RCC 7860 (cell line): ENCODE measurements at regions not wholly inside any gene's neighbourhood (a gene's known extent, or its start where the extent isn't known, plus 50 kb on each side); places are given as distances from the start of the nearest gene placed in this dataset.

Experiments used
- DNase-seq: peaks from one replicate; pipeline ENCODE4 v3.0.0-alpha.2; 2015; ENCODE audit warnings: low spot score
- FAIRE-seq: peaks from 2 replicates; lab custom pipeline; 2012; peaks lifted over from hg19 to GRCh38; lab: Jason Lieb, UNC

GRCh38 chr14:49994951-49995561 lies 102.2 kb downstream of the ARF6 start:
- FAIRE-seq, result no peak
- no peak for DNase-seq

GRCh38 chr14:49997991-49998390 lies 105.1 kb downstream of the ARF6 start:
- DNase-seq (no peak), FAIRE-seq (no peak)

- peak; percentile 45 for FAIRE-seq
- DNase-seq, result peak; percentile 83
Observed at GRCh38 chr14:49999146-49999761, 106.4 kb downstream of the ARF6 start.

- DNase-seq (peak; percentile 6), FAIRE-seq (no peak)
Observed at GRCh38 chr14:49999826-50000379, 107.0 kb downstream of the ARF6 start.

- peak; percentile 84 for DNase-seq
- peak; percentile 58 for FAIRE-seq
Observed at GRCh38 chr14:50000380-50001150, 107.7 kb downstream of the ARF6 start.

GRCh38 chr14:50001151-50001998 lies 108.5 kb downstream of the ARF6 start:
- DNase-seq (peak; percentile 79), FAIRE-seq (no peak)

- FAIRE-seq (no peak), DNase-seq (peak; percentile 77)
Observed at GRCh38 chr14:50001999-50002925, 109.4 kb downstream of the ARF6 start.

GRCh38 chr14:50002926-50003212 lies 110.0 kb downstream of the ARF6 start:
- DNase-seq (no peak), FAIRE-seq (no peak)

GRCh38 chr14:50003213-50004021 lies 110.5 kb downstream of the ARF6 start:
- FAIRE-seq (no peak), DNase-seq (peak; percentile 60)

- FAIRE-seq (no peak), DNase-seq (no peak)
Observed at GRCh38 chr14:50006141-50006540, 110.2 kb downstream of the VCPKMT start.

- no peak for DNase-seq
- no peak for FAIRE-seq
Observed at GRCh38 chr14:50007123-50007903, 109.1 kb downstream of the VCPKMT start.

- FAIRE-seq, result no peak
Observed at GRCh38 chr14:50008562-50008961, 107.8 kb downstream of the VCPKMT start.

GRCh38 chr14:50008974-50009373 lies 107.4 kb downstream of the VCPKMT start:
- FAIRE-seq, result no peak

More at GRCh38 chr14:50008562-50008961, 107.8 kb downstream of the VCPKMT start:
- DNase-seq, result no peak

GRCh38 chr14:50010752-50011151 lies 105.6 kb downstream of the VCPKMT start:
- FAIRE-seq, result no peak
- DNase-seq, result no peak

More at GRCh38 chr14:50008974-50009373, 107.4 kb downstream of the VCPKMT start:
- no peak for DNase-seq

GRCh38 chr14:50011242-50011641 lies 105.1 kb downstream of the VCPKMT start:
- FAIRE-seq, result no peak

GRCh38 chr14:50012644-50013043 lies 103.7 kb downstream of the VCPKMT start:
- DNase-seq, result no peak
- no peak for FAIRE-seq

More at GRCh38 chr14:50011242-50011641, 105.1 kb downstream of the VCPKMT start:
- DNase-seq, result no peak

GRCh38 chr14:50013198-50013918 lies 103.0 kb downstream of the VCPKMT start:
- peak; percentile 4 for DNase-seq
- no peak for FAIRE-seq
